ENCODE measurements at regions not wholly inside any gene's neighbourhood (a gene's known extent, or its start where the extent isn't known, plus 50 kb on each side); places are given as distances from the start of the nearest gene placed in this dataset.

- TF ChIP-seq CTCF (IDR thresholded peaks at IDR 0.05) (no peak), POLR2A (IDR thresholded peaks at IDR 0.05) (no peak), EP300 (IDR thresholded peaks at IDR 0.05) (no peak), POLR2AphosphoS5 (IDR thresholded peaks at IDR 0.05) (no peak)
These were observed 97.5 kb upstream of the KCNJ3 start for GRCh38 chr2:154600927-154601494.

All from gastroesophageal sphincter (tissue), 3 donors.